HG03039 (cell line): ENCODE measurements at regions not wholly inside any gene's neighbourhood (a gene's known extent, or its start where the extent isn't known, plus 50 kb on each side); places are given as distances from the start of the nearest gene placed in this dataset.
A peak's percentile ranks its signal among the peaks of the same experiment; 100 is the strongest.

Experiments
- ATAC-seq: cut with Tn5 transposase; IDR thresholded peaks from one replicate; pipeline ENCODE4 v1.9.1; 2021; ENCODE audit warnings: mild to moderate bottlenecking, moderate library complexity; ENCODE audit not compliant: unreplicated experiment

DNA sequence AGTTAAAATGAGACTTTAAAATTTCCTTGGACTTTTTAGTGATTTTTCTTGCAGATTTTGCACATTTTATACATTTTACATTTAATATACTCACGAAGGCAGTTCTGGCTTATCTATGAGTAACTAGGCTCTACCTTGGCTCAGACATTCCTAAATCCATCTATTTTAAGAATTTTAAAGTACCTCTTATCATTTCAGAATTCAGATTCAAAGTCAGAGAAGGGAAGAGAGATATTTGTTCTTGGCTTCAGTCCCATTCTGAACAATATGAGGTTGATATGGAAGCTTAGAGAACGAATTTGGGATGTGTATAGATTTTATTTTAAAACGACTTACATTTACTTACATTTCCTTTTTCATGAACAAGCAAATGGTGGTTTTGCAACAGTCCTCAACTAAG, 230.2 kb downstream of the LMO4 start:
- ATAC-seq = no peak

DNA sequence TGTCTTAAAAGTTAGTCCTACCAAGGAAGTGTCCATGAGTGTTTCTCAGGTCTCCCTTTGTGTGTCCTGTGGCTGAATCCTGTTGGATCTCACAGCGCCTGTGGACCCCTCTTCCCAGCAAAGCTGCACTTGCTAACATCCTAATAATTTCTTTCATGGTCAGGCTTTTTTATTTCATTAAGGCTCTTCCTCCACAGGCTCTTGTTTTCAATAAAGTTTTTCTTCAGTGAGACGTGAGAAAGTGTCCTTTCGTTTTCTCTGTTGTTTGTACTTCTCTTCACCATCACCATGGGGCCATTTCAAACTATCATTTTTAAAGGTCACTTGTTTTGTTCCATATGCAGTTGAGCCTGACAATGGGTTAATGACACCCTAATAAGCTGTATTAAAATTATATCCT, 231.5 kb downstream of the LMO4 start:
- no peak for ATAC-seq

DNA sequence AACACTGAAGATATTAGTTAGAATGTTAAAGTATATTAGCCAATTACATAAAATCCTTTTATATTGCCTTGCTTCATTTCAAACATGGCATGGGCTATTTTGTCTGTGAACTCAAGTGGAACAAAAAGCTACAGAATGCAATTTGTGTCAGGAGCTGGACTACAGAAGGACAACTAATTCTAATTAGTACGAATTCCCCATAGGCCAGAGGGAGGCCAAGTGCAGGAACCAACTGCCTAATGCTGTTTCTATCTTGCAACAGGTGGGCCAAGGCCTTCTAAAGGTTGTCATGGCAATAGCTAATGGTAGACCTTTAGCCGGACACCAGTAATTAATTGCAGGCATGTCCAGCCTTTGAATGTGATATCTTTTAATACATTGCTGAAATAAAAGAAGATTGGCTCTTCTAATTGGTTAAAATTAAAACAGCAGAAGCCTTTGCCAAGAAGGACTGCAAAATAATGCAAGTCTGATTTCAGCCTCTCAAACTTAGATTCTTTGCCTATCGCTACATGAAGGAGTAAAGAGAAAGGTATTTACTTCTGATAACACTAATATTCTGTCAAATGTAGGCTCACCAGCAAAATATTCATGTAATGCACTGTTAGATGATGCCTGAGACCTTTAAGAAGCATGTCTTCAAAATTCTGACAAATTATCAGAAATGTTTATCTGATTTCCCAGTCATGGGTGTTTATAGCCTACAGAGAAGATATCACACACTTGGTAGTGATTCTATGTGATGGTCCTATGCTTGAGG, 232.1 kb downstream of the LMO4 start:
- no peak for ATAC-seq

DNA sequence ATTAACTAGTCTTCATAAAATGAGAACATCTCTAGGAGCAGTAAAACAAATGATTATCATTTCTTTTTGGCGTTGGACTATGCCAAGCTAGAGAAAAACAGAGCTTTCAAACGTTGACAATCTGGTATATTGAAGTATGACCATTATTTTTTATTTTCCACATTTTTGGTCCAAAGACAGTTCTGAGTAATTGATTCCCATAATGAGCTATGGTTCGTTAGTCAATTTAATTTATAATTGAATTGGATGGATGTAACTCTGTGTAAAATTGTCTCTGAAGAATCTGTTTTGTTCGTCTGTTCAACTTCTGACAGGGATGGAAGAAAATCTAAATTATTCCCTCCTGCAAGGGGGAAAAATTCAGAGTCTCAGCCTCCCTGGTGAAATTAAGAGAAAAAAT, 234.5 kb downstream of the LMO4 start:
- ATAC-seq = no peak

DNA sequence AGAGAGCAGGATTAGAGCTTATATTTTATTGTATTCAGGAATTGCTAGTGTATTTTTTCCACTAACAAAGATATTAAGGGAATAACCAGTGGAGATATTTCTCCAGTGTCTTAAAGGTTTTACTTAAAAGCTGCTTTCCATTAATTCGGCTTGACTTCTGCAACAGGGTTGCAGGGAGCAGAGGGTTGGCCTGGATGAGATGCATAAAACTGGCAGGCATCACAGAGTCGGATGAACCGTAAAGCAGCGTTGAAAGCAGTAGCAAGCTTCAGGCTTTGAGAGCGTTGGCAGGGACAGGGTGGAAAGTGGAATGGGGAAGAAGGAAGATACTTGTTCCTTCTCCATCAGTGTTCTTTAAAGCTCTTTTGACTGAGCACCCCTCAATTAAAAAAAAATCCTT, 237.2 kb downstream of the LMO4 start:
- no peak for ATAC-seq

DNA sequence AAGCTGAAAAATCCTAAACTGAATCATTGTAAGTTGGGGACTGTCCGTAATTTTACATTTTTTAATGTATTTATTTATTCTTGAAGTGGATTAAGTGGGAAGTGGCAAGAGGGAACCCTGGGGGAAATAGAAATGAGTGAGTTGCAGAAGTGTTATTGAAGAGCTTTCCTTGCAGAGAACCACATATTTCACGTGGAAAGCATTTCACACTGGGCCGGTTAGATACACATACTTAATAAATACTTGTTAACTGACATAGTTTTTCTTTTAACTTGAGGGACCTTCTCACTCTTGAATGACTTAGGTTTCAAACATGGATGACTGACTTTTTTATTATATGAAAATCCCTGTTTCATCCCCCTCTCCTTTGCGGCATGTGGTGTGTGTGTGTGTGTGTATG, 239.3 kb downstream of the LMO4 start:
- ATAC-seq = no peak

DNA sequence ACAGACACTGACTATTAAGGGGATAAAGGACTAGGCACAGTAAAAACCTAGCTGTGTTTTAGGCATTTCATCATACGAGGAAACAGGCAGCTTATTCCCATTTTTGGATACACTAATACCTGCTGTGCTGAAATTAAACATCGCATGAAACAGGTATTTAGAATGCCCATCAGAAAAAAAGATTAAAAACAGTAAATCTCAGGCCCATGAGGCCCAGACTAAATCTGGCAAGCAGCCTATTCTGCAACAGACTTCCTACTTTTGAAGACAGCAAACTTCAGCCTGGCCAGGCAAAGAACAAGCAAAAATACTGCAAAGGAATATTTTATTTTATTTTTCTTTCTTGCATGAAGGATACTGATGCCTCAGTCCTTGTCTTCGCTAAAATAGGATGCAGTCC, 240.2 kb downstream of the LMO4 start:
- ATAC-seq = no peak

DNA sequence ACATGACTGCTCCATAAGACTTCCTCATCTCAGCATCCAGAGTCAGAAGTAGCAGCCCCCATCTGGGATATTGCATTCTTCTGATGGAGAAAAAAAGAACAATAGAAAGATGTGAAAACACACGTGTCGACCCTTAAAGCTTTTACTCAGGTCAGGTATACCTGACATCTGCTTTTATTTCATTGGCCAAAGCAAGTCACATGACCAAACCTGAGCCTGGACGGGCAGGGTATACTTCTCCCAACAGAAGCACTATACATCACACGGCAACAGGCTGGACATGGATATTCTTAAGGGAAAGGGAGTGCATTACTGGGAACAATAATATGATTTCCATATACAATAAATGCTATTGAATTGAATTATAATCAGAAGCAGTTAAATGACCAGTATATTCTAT, 243.3 kb downstream of the LMO4 start:
- ATAC-seq = no peak

DNA sequence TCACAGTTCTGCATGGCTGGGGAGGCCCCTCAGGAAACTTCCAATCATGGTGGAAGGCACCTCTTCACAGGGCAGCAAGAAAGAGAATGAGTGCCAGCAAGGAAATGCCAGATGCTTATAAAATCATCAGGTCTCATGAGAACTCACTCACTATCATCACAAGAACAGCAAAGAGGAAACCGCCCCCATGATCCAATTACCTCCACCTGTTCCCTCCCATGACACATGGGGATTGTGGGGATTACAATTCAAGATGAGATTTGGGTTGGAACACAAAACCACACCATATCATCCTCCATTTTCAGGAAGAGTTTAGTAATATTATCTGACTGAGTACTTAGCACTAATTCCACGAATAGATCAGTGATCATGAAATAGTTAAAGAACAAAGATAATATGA, 244.2 kb downstream of the LMO4 start:
- no peak for ATAC-seq

DNA sequence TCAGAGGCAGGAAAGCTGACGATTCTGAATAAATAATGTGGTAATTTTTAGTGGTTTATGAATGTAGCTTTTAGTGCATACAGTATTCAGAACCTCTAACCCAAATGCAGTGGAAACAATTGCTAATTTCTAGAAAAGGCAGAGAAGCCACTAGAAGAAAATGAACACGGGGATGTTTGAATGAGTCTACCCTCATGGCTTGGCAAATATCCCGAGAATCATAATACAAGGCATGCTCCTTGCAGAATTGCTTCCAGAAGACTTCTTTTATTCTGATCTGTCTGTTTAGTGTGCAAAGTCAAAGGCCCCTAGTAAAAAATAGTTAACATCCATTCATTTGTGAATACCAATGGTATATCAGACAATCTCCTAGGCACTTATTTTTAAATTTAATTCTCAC, 246.8 kb downstream of the LMO4 start:
- ATAC-seq = no peak

DNA sequence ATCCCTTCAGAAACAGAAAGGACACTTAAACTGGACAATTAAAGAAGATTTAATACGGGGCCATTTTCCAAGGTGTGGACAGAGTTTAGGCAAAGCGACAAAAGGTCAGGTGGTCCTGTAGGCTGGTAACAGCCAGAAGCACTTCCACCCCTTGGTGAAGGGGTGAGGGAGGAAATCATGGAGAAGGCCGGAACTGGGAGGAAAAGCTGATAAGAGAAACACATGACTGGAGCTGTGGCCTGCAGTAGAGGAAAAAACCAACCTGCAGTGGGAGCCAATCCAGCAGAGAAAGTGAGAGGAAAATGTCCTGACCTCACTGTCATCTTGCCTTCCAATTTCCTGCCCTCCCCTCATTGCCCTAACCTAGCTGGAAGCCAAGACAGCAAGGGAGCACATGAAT, 249.8 kb downstream of the LMO4 start:
- no peak for ATAC-seq

DNA sequence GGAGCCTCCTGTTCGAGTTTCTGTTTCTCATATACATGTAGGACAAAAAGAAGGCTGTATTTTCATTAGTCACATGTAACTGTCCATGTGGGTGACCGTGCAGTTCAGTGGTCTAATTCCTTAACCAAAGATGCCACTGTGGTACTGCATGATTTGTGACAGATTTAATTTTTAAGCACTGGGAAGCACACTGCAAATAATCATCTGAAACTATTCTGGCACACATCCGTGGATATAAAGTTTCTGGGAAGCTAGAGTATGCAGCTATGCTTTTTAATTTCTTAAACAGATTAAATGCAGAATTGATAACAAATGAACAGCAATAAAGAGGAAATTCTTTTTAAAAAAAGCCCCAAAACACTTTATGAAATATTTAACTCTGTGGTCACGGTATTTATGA, 254.8 kb downstream of the LMO4 start:
- ATAC-seq = no peak

DNA sequence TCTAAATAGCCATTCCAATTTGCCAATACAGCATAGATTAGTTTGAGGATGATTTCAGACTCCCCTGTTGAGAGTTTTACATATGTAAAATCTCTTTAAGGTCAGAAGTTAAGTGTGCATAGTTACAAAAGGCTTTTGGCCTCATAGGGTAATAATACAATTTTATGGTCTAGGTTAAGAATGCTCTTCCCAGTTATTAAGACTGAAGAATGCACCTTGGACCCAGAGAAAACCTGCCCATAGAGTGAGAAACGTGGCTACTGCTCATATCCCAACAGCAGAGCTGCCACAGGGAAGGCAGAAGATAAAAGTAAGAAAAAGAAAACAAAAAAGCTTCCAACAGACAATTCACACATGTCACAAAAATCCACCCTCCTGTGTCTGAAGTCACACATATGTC, 255.9 kb downstream of the LMO4 start:
- no peak for ATAC-seq

DNA sequence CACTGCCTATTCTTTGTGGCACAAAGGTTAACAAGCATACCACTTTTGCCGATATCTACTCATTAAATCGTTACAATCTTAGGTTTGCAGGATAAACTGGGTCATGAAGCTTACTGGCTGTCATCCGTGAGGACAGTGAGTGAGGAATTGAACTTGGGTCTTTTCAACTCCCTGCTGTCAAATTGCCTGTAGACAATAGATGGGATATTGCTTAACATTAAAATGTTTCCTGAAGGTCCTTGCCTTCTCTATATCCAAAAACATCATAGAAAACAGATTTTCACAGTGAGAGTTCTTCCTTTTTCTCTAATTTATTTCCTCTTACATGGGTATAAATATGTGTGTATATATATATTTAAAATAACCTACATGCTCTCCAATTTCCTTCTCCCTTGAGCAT, 257.8 kb downstream of the LMO4 start:
- no peak for ATAC-seq

DNA sequence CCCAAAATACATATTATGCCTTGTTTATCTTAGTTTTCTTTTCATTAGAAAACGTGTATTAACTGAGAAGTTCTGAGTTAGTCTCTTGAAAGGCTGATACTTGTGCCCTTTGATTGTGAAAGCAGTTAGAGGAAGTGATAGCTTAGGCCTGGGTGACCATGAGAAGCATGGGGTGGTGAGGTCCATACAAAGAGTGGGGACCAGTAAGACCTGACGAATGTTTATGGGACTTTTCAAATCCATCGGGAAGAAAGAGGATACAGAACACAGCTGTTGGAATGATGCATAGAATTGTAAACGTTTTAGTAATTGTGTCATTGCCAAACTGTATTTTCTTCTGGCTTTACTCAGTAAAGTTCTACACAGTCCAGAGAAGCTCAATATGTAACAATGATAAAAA, 259.8 kb downstream of the LMO4 start:
- ATAC-seq = peak; percentile 60

DNA sequence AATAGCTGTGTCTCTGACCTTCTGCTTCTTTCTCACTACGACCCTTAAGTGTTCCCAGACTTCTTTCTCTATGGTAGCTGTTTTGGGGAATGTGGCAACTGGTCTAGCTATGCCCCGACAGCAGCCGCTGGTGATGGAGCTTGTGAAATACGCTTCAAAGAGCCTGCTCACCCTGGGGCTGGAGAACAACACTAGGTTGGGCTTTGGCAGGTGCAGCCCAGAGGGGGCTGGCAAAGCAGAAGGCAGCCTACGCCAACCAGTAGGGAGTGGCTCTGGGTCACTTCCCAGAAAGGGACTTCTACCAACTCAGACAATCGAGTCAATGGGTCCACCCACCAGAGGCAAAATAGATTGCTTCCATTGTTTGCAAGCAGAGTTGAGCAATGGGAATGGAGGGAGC, 262.8 kb downstream of the LMO4 start:
- no peak for ATAC-seq

DNA sequence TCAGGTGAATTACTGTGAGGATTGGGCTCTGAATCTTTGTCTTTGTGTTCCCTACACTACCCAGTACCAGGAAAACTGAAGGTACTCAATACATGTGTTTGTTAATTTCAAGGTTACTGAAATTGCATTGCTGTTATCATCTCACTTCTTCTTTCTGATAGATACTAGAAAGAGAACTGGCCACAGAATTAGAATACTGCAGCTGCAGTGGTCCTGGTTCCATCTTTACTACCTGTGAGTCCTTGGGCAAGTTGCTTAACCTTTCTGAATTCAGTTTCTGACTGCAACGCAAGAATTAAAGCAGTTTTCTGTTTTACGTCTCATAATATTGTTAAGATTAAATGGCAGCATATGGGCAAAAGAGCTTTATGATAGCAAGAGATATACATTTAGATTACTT, 263.5 kb downstream of the LMO4 start:
- peak; percentile 95 for ATAC-seq

DNA sequence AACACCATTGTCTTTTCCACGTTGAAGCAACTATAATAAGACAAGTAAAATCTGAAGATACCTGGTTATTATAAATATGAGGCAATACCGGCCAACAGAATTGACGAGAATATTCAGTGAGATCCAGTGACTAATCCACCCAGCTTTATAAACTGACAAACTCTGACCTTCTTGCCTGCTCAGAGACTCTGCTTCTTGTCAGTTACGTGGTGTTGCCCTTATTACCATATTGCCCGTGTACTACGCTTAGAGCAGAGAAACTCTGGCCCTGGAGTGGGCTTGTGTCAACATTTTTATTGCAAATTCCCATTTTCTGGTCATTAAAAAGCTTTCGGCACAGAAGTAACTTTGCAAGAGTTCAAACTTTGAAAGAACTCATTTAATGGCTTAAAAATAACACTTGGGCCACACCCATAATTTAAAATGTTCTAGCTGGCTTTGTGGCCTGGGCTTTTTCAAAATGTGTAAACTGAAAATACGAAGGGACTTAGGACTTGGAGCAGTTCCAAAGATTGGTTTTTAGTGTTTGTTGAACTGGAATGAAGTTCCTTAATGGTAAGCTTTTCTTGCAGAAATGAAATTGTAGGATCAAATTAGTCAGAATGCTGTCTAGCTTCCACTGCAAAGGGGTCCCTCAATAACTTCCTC, 266.2 kb downstream of the LMO4 start:
- no peak for ATAC-seq

DNA sequence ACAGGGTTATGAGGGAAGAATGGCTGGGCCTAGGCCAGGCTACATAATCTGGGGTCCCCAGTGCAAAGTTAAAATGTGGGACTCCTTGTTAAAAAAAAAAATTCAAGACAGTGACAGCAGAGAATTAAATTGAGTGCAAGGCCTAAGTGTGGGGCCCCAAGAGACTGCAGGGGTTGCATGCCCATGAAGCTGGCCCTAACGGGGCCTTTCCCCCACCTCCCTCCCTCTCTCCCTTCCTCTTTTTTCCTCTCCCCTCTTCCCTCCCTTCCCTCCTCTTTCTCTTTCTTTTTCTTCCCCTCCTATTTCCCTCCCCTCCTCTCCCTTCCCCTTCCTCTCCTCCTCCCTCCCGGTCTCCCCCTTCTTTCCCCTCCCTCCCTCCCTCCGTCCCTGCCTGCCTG, 266.7 kb downstream of the LMO4 start:
- no peak for ATAC-seq

DNA sequence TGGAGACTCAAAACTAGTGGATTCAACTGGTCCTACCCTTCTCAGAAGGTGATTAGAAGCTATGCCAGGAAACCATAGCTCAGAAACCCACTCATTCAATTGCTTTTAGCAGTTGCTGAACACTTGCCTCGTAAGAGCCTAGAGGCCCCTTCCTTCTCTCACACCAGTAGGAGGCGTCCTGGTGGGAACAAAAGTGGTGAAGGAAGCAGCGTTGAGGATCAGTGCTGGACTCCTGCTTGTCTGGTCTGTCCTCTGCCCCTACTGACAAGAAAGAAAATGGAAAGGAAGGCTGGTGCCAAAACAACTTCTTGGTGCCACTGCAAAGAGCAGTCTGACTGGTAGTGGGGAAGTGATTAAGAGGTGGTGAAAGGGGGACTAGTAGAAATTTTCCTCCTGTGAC, 269.7 kb downstream of the LMO4 start:
- ATAC-seq = no peak

DNA sequence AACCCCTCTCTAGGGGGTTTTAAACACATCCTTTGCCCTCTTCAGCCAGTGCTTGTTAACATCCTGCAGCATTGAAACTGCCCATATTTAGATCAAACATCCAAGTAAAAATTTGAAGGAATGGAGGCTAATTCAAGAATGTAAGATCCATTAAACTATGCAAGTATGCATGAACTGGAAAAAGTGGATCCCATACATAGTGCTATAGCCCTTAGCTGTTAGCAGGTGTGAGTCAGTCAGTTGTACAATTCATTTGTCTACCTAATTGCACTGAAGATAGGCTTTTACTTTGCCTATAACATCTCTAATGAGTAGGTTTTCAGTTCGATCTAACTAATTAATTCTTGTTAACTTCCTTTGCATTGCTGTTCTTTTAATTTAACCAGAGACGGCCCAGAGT, 270.9 kb downstream of the LMO4 start:
- ATAC-seq = no peak

DNA sequence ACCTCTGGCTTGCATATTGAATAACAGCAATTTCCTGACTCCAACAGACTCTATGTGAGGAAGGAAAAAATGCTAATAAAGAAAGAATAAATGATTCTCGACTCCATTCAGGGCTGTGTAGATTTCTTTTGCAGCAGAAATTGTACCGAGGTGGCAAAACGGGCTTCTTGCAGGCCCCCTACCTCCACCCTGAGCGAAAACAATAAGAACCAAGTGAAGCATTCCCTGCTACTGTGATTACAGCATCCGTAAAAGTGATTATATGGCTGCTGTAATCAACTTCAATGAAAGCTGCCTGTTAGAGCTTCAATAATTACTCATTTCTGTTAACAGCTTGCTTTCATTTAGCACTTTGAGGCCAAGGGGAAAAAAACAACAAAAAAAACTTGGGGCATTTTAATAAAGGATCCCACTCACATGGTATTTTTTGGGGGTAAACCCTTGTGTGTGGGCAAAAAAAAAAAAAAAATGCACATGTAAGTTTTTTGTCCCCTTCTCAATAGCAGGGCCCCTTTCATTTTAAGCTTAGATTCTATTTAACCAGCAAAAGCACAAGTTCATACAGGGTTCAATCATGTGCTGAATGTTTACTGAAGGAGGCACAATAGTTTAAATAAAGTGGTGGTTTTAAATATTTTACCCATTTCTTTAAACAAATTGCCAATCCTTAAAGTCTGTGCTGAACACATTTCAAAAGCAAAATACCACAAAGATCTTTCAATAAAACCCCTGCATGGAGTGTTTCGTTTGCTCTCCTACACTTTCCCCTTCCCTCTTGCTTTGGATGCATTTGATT, 271.6 kb downstream of the LMO4 start:
- no peak for ATAC-seq
